HepG2 (cell line): ENCODE measurements at regions not wholly inside any gene's neighbourhood (a gene's known extent, or its start where the extent isn't known, plus 50 kb on each side); places are given as distances from the start of the nearest gene placed in this dataset.

Source experiments
- ATAC-seq: fragments of 200-7000 bp; cut with Tn5 transposase; 3 replicates; pipeline ENCODE4 v1.9.1; 2020; ENCODE audit warnings: mild to moderate bottlenecking, moderate library complexity
- BruUV-seq: library from RNA; stranded (reverse); fragments of 400-500 nt; replicated peaks from 2 replicates; lab custom pipeline; 2021; lab: Mats Ljungman, UMichigan
- CTCF ChIA-PET: fragments of 300-600 bp; formaldehyde crosslinking; extraction: SDS; loops from one replicate; lab custom pipeline; 2021; ENCODE audit warnings: low total read pairs, inconsistent platforms, low intra/inter-chr PET ratio; lab: Yijun Ruan, JAX
- POLR2A ChIA-PET: fragments of 350-600 bp; sonication (Branson Sonifier 250); formaldehyde crosslinking; loops from one replicate; lab custom pipeline; 2020; ENCODE audit warnings: antibody characterized with exemption, inconsistent platforms; lab: Yijun Ruan, JAX
- DNase-seq: peaks from one replicate; pipeline ENCODE4 v3.0.0-alpha.2; 2015; ENCODE audit warnings: low spot score
- FAIRE-seq: peaks from 3 replicates; lab custom pipeline; 2011; peaks lifted over from hg19 to GRCh38; lab: Jason Lieb, UNC
- H2AFZ ChIP-seq: one replicate; pipeline ENCODE4 v1.6.1; 2011; ENCODE audit warnings: low read length, inconsistent platforms
- H3K27ac ChIP-seq: fragments of 300-600 bp; 3 replicates; pipeline ENCODE4 v1.8.0; 2011; ENCODE audit warnings: mixed run types, mild to moderate bottlenecking, mixed read lengths, low read length, inconsistent platforms; ENCODE audit not compliant: insufficient read depth; ENCODE audit errors: extremely low read length
- H3K27me3 ChIP-seq, 2 experiments: fragments of 200-600 bp in 1 of 2; 2 replicates in 1 of 2; 3 replicates in 1 of 2; pipeline versions ENCODE4 v1.6.0 to v1.8.0; 2011; ENCODE audit warnings: low read length in 2 of 2, mild to moderate bottlenecking in 2 of 2, moderate library complexity in 2 of 2, inconsistent platforms in 1 of 2; ENCODE audit not compliant: insufficient read depth in 2 of 2, control insufficient read depth in 1 of 2
- H3K36me3 ChIP-seq, 2 experiments: fragments of 200-600 bp in 1 of 2; replicated peaks in 1 of 2; 2 replicates in 1 of 2; 3 replicates in 1 of 2; pipeline versions ENCODE4 v1.5.1 to v1.8.0; 2011; ENCODE audit warnings: low read length in 2 of 2, inconsistent platforms in 1 of 2; ENCODE audit not compliant: insufficient read depth in 2 of 2, control insufficient read depth in 1 of 2
- H3K4me1 ChIP-seq: 2 replicates; pipeline ENCODE4 v1.5.1; 2012; ENCODE audit warnings: low read length, inconsistent platforms; ENCODE audit not compliant: insufficient read depth
- H3K4me2 ChIP-seq: 2 replicates; pipeline ENCODE4 v1.6.0; 2011; ENCODE audit warnings: low read depth, low read length, inconsistent platforms
- H3K4me3 ChIP-seq, 3 experiments: fragments of 200-600 bp in 1 of 3; sonication (generic), shearing (Covaris generic) in 1 of 3; replicated peaks in 1 of 3; 2 replicates each; pipeline ENCODE4 v1.5.1; 2011 to 2016; ENCODE audit warnings: low read length in 3 of 3, inconsistent platforms in 2 of 3, low read depth in 2 of 3, mild to moderate bottlenecking in 2 of 3, control low read depth in 1 of 3, mixed read lengths in 1 of 3; ENCODE audit not compliant: insufficient read depth in 1 of 3
- H3K79me2 ChIP-seq: one replicate; pipeline ENCODE4 v1.6.1; 2011; ENCODE audit warnings: low read length, inconsistent platforms; ENCODE audit not compliant: insufficient read depth
- H3K9ac ChIP-seq: 2 replicates; pipeline ENCODE4 v1.6.0; 2011; ENCODE audit warnings: mild to moderate bottlenecking, low read depth, low read length, inconsistent platforms; ENCODE audit not compliant: insufficient read depth
- H3K9me3 ChIP-seq: 2 replicates; pipeline ENCODE4 v1.5.1; 2012; ENCODE audit warnings: mild to moderate bottlenecking, low read length
- H4K20me1 ChIP-seq: 2 replicates; pipeline ENCODE4 v1.6.0; 2011; ENCODE audit warnings: inconsistent platforms, mild to moderate bottlenecking, low read length, moderate library complexity; ENCODE audit not compliant: insufficient read depth
- AKAP8 ChIP-seq: sonication (generic); formaldehyde crosslinking; IDR thresholded peaks from 2 replicates; pipeline ENCODE4 v1.5.1; 2020; ENCODE audit warnings: mild to moderate bottlenecking, missing genetic modification reagents
- BRD4 ChIP-seq: sonication (generic); formaldehyde crosslinking; IDR thresholded peaks from 2 replicates; pipeline ENCODE4 v1.4.0; 2020; ENCODE audit warnings: missing genetic modification reagents
- CREM ChIP-seq, 2 experiments: sonication (generic) in 1 of 2; formaldehyde crosslinking in 1 of 2; IDR thresholded peaks; 2 replicates each; pipeline versions ENCODE4 v1.4.0 to v1.6.1; 2016 to 2020; ENCODE audit warnings: antibody characterized with exemption in 1 of 2, mild to moderate bottlenecking in 1 of 2, missing genetic modification reagents in 1 of 2
- ELK4 ChIP-seq: sonication (generic); formaldehyde crosslinking; IDR thresholded peaks from 2 replicates; pipeline ENCODE4 v1.9.0; 2021; ENCODE audit warnings: missing genetic modification reagents, borderline replicate concordance
- HOXA9 ChIP-seq: sonication (generic); formaldehyde crosslinking; IDR thresholded peaks from 2 replicates; pipeline ENCODE4 v1.8.1; 2022; ENCODE audit warnings: missing genetic modification reagents, mild to moderate bottlenecking, moderate library complexity, borderline replicate concordance
- LCORL ChIP-seq, 2 experiments: fragments of 450-650 bp in 1 of 2; sonication (generic) in 1 of 2; formaldehyde crosslinking in 1 of 2; IDR thresholded peaks; 2 replicates each; pipeline versions ENCODE4 v1.5.0 to v1.6.1; 2017 to 2020; ENCODE audit warnings: antibody characterized with exemption in 1 of 2, missing genetic modification reagents in 1 of 2
- PBX2 ChIP-seq: IDR thresholded peaks from 2 replicates; pipeline ENCODE4 v1.6.1; 2016; ENCODE audit warnings: control low read depth
- POGZ ChIP-seq: sonication (generic); formaldehyde crosslinking; IDR thresholded peaks from 2 replicates; pipeline ENCODE4 v1.4.0; 2020; ENCODE audit warnings: mild to moderate bottlenecking, missing genetic modification reagents
- RNF219 ChIP-seq: sonication (generic); formaldehyde crosslinking; IDR thresholded peaks from 2 replicates; pipeline ENCODE4 v1.5.0; 2020; ENCODE audit warnings: mild to moderate bottlenecking, missing genetic modification reagents
- SATB2 ChIP-seq: sonication (generic); formaldehyde crosslinking; IDR thresholded peaks from 2 replicates; pipeline ENCODE4 v1.5.0; 2020; ENCODE audit warnings: missing genetic modification reagents
- TFDP2 ChIP-seq: sonication (generic); formaldehyde crosslinking; IDR thresholded peaks from 2 replicates; pipeline ENCODE4 v1.4.0; 2020; ENCODE audit warnings: missing genetic modification reagents
- ZFP37 ChIP-seq: sonication (generic); formaldehyde crosslinking; IDR thresholded peaks from 2 replicates; pipeline ENCODE4 v1.4.0; 2020; ENCODE audit warnings: missing genetic modification reagents, borderline replicate concordance
- ZFP62 ChIP-seq: sonication (generic); formaldehyde crosslinking; IDR thresholded peaks from 2 replicates; pipeline ENCODE4 v1.4.0; 2020; ENCODE audit warnings: missing genetic modification reagents
- ZNF550 ChIP-seq: sonication (generic); formaldehyde crosslinking; IDR thresholded peaks from 2 replicates; pipeline ENCODE4 v1.4.0; 2020; ENCODE audit warnings: mild to moderate bottlenecking, missing genetic modification reagents, borderline replicate concordance
- ZSCAN22 ChIP-seq: sonication (generic); formaldehyde crosslinking; IDR thresholded peaks from 2 replicates; pipeline ENCODE4 v1.4.0; 2020; ENCODE audit warnings: mild to moderate bottlenecking, missing genetic modification reagents
- ZXDC ChIP-seq: sonication (generic); formaldehyde crosslinking; IDR thresholded peaks from 2 replicates; pipeline ENCODE4 v1.5.0; 2020; ENCODE audit warnings: mild to moderate bottlenecking, missing genetic modification reagents
- in situ Hi-C: cut with HindIII; loops from 2 replicates; pipeline ENCODE4 v1.10.0; 2017; ENCODE audit warnings: low pct_unique_long_range_greater_than_20kb; ENCODE audit not compliant: extremely low pct_ligation_motif_present
- intact Hi-C: fragments of 100-400 bp; cut with micrococcal nuclease; formaldehyde crosslinking; loops from one replicate; pipeline ENCODE4 v1.10.0; 2022; ENCODE audit not compliant: unreplicated experiment

GRCh38 chr2:83462881-83463280, 996.2 kb downstream of the SUCLG1 start:
- POLR2A ChIA-PET = no interaction called here
- Histone ChIP-seq H2AFZ (no peak overlapping the region), H3K36me3 (no peaks in the 10 kb centered on the region), H3K4me3 (no peak overlapping the region), H3K4me1 (no peaks in the 10 kb centered on the region), H3K9ac (no peak overlapping the region), H3K9me3 (peaks cover 89% of the 10 kb centered on the region), H4K20me1 (no peaks in the 10 kb centered on the region), H3K79me2 (no peaks in the 10 kb centered on the region), H3K27ac (no peak overlapping the region), H3K4me2 (no peak overlapping the region), H3K27me3 (no peaks in the 10 kb centered on the region)
- no peak for FAIRE-seq
- ATAC-seq = no peak
- in situ Hi-C loops = no loop called here
- CTCF ChIA-PET = no interaction called here
- no peak for TF ChIP-seq PBX2 (CRISPR knock-in tag)
- no peak for TF ChIP-seq SATB2 (CRISPR knock-in tag)
- no peak for TF ChIP-seq ELK4
- no peak for TF ChIP-seq ZFP37 (CRISPR knock-in tag)
- no peak for TF ChIP-seq LCORL (IDR thresholded peaks at IDR 0.05)
- TF ChIP-seq LCORL (CRISPR knock-in tag; IDR thresholded peaks at IDR 0.05) = no peak
- TF ChIP-seq RNF219 (CRISPR knock-in tag) = no peak
- TF ChIP-seq TFDP2 (CRISPR knock-in tag) = no peak
- TF ChIP-seq ZNF550 (CRISPR knock-in tag) = no peak
- TF ChIP-seq AKAP8 = no peak
- TF ChIP-seq CREM (IDR thresholded peaks at IDR 0.05) = no peak
- no peak for TF ChIP-seq CREM (CRISPR knock-in tag; IDR thresholded peaks at IDR 0.05)
- TF ChIP-seq POGZ (CRISPR knock-in tag) = no peak
- no peak for TF ChIP-seq BRD4 (CRISPR knock-in tag)
- no peak for TF ChIP-seq ZSCAN22 (CRISPR knock-in tag)
- TF ChIP-seq ZFP62 (CRISPR knock-in tag) = no peak
- TF ChIP-seq HOXA9 (CRISPR knock-in tag) = no peak
- no peak for TF ChIP-seq ZXDC (CRISPR knock-in tag)
- intact Hi-C loops = no loop called here
- no TSS peak for BruUV-seq
- DNase-seq = no peak
